ENCODE measurements at regions not wholly inside any gene's neighbourhood (a gene's known extent, or its start where the extent isn't known, plus 50 kb on each side); places are given as distances from the start of the nearest gene placed in this dataset.

- no peak for TF ChIP-seq POLR2A (IDR thresholded peaks at IDR 0.05)
- TF ChIP-seq, protein P1, sequence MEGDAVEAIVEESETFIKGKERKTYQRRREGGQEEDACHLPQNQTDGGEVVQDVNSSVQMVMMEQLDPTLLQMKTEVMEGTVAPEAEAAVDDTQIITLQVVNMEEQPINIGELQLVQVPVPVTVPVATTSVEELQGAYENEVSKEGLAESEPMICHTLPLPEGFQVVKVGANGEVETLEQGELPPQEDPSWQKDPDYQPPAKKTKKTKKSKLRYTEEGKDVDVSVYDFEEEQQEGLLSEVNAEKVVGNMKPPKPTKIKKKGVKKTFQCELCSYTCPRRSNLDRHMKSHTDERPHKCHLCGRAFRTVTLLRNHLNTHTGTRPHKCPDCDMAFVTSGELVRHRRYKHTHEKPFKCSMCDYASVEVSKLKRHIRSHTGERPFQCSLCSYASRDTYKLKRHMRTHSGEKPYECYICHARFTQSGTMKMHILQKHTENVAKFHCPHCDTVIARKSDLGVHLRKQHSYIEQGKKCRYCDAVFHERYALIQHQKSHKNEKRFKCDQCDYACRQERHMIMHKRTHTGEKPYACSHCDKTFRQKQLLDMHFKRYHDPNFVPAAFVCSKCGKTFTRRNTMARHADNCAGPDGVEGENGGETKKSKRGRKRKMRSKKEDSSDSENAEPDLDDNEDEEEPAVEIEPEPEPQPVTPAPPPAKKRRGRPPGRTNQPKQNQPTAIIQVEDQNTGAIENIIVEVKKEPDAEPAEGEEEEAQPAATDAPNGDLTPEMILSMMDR (IDR thresholded peaks at IDR 0.05) = no peak
- no peak for TF ChIP-seq EP300 (IDR thresholded peaks at IDR 0.05)
Observed at GRCh38 chr12:43078976-43079375, 473.0 kb downstream of the ADAMTS20 start.

All from tibial nerve (tissue), 4 donors.